Prostate gland (tissue), 2 donors: ENCODE measurements at regions not wholly inside any gene's neighbourhood (a gene's known extent, or its start where the extent isn't known, plus 50 kb on each side); places are given as distances from the start of the nearest gene placed in this dataset.

Experiments
- POLR2A ChIP-seq: fragments of 450-650 bp; IDR thresholded peaks from one replicate; pipeline ENCODE4 v1.6.1; 2016; ENCODE audit warnings: antibody characterized with exemption, mild to moderate bottlenecking
- POLR2AphosphoS5 ChIP-seq: sonication (generic); formaldehyde crosslinking; IDR thresholded peaks from one replicate; pipeline ENCODE4 v1.6.1; 2017; ENCODE audit warnings: antibody characterized with exemption
- TF ChIP-seq, protein P1 (sequence below), 4 experiments: fragments of 200-600 bp in 2 of 4; fragments of 450-650 bp in 2 of 4; sonication (generic) in 2 of 4; IDR thresholded peaks; 1 replicate in 3 of 4; 2 replicates in 1 of 4; pipeline ENCODE4 v1.5.1; 2016 to 2019; ENCODE audit warnings: antibody characterized with exemption in 4 of 4, mild to moderate bottlenecking in 2 of 4, moderate library complexity in 2 of 4

DNA sequence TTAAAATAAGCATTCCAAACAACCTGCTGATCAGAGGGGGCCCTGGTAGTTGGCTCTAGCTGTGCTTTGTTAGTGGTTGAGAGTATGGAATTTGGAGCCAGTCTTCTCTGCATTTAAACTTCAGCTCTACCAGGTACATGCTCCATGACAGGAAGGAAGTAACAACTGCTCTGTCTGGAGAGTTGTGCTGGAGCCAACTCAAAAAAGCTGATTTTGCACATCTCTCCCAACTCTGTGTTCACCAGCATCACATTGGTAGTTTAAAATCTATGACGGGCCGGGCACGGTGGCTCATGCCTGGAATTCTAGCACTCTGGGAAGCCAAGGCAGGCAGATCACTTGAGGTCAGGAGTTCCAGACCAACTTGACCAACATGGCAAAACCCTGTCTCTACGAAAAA, 68.8 kb upstream of the BMP2 start:
- TF ChIP-seq, protein P1, sequence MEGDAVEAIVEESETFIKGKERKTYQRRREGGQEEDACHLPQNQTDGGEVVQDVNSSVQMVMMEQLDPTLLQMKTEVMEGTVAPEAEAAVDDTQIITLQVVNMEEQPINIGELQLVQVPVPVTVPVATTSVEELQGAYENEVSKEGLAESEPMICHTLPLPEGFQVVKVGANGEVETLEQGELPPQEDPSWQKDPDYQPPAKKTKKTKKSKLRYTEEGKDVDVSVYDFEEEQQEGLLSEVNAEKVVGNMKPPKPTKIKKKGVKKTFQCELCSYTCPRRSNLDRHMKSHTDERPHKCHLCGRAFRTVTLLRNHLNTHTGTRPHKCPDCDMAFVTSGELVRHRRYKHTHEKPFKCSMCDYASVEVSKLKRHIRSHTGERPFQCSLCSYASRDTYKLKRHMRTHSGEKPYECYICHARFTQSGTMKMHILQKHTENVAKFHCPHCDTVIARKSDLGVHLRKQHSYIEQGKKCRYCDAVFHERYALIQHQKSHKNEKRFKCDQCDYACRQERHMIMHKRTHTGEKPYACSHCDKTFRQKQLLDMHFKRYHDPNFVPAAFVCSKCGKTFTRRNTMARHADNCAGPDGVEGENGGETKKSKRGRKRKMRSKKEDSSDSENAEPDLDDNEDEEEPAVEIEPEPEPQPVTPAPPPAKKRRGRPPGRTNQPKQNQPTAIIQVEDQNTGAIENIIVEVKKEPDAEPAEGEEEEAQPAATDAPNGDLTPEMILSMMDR (IDR thresholded peaks at IDR 0.05): no peak
- TF ChIP-seq POLR2A (no peak), POLR2AphosphoS5 (no peak)
